Stimulated activated memory B cell treated with anti-CD40 and anti-IgM and Interleukin-4, amounts not matched to agents 10 μg/mL and 1 μg/mL and 100 μg/mL, for 72 hours (primary cell): ENCODE measurements at regions not wholly inside any gene's neighbourhood (a gene's known extent, or its start where the extent isn't known, plus 50 kb on each side); places are given as distances from the start of the nearest gene placed in this dataset.

Source experiments
- ATAC-seq: fragments of 150-1000 bp; cut with Tn5 transposase; 2 replicates; pipeline ENCODE4 v1.10.0; 2021
- H3K27ac Mint-ChIP-seq: one replicate; pipeline ENCODE4 v1.8.0; 2022; ENCODE audit warnings: mild to moderate bottlenecking, mixed read lengths
- H3K27me3 Mint-ChIP-seq: one replicate; pipeline ENCODE4 v1.8.0; 2022; ENCODE audit warnings: mixed read lengths
- H3K36me3 Mint-ChIP-seq: one replicate; pipeline ENCODE4 v1.8.0; 2022; ENCODE audit warnings: mixed read lengths
- H3K4me1 Mint-ChIP-seq: one replicate; pipeline ENCODE4 v1.8.0; 2022; ENCODE audit warnings: mixed read lengths
- H3K4me3 Mint-ChIP-seq: one replicate; pipeline ENCODE4 v1.8.0; 2022; ENCODE audit warnings: mild to moderate bottlenecking, moderate library complexity, mixed read lengths
- H3K9me3 Mint-ChIP-seq: one replicate; pipeline ENCODE4 v1.8.0; 2022; ENCODE audit warnings: mixed read lengths

GRCh38 chr1:209462433-209462832, 121.1 kb upstream of the CAMK1G start:
- Mint-ChIP-seq H3K4me1 (no peaks in the 10 kb centered on the region), H3K27me3 (peaks cover 1% of the 10 kb centered on the region), H3K36me3 (no peaks in the 10 kb centered on the region), H3K27ac (no peak overlapping the region), H3K4me3 (no peak overlapping the region), H3K9me3 (peaks cover 9% of the 10 kb centered on the region)
- ATAC-seq = no peak

GRCh38 chr1:209463441-209463840, 120.1 kb upstream of the CAMK1G start:
- no peaks in the 10 kb centered on the region for H3K4me1 Mint-ChIP-seq
- H3K27ac Mint-ChIP-seq = no peak overlapping the region
- no peaks in the 10 kb centered on the region for H3K36me3 Mint-ChIP-seq
- no peaks in the 10 kb centered on the region for H3K27me3 Mint-ChIP-seq
- H3K4me3 Mint-ChIP-seq = no peak overlapping the region
- H3K9me3 Mint-ChIP-seq = peaks cover 9% of the 10 kb centered on the region
- no peak for ATAC-seq

GRCh38 chr1:209473025-209473424, 110.5 kb upstream of the CAMK1G start:
- ATAC-seq = no peak
- no peaks in the 10 kb centered on the region for H3K36me3 Mint-ChIP-seq
- peaks cover 14% of the 10 kb centered on the region for H3K9me3 Mint-ChIP-seq
- H3K4me1 Mint-ChIP-seq = no peaks in the 10 kb centered on the region
- H3K27me3 Mint-ChIP-seq = no peaks in the 10 kb centered on the region
- no peak overlapping the region for H3K27ac Mint-ChIP-seq
- no peak overlapping the region for H3K4me3 Mint-ChIP-seq

- peaks cover 1% of the 10 kb centered on the region for H3K9me3 Mint-ChIP-seq
- no peaks in the 10 kb centered on the region for H3K36me3 Mint-ChIP-seq
- ATAC-seq = no peak
- no peak overlapping the region for H3K4me3 Mint-ChIP-seq
- H3K27me3 Mint-ChIP-seq = no peaks in the 10 kb centered on the region
- H3K27ac Mint-ChIP-seq = no peak overlapping the region
- no peaks in the 10 kb centered on the region for H3K4me1 Mint-ChIP-seq
Observed at GRCh38 chr1:209480345-209480744, 103.2 kb upstream of the CAMK1G start.

- no peaks in the 10 kb centered on the region for H3K36me3 Mint-ChIP-seq
- no peak overlapping the region for H3K4me3 Mint-ChIP-seq
- H3K27me3 Mint-ChIP-seq = no peaks in the 10 kb centered on the region
- no peaks in the 10 kb centered on the region for H3K4me1 Mint-ChIP-seq
- no peak overlapping the region for H3K27ac Mint-ChIP-seq
- no peak for ATAC-seq
- no peaks in the 10 kb centered on the region for H3K9me3 Mint-ChIP-seq
Observed at GRCh38 chr1:209483691-209484090, 99.8 kb upstream of the CAMK1G start.

GRCh38 chr1:209484429-209484828, 99.1 kb upstream of the CAMK1G start:
- Mint-ChIP-seq H3K27me3 (no peaks in the 10 kb centered on the region), H3K27ac (no peak overlapping the region), H3K9me3 (no peaks in the 10 kb centered on the region), H3K4me3 (no peak overlapping the region), H3K4me1 (no peaks in the 10 kb centered on the region), H3K36me3 (no peaks in the 10 kb centered on the region)
- no peak for ATAC-seq

- no peak for ATAC-seq
- no peaks in the 10 kb centered on the region for H3K4me1 Mint-ChIP-seq
- H3K27me3 Mint-ChIP-seq = no peaks in the 10 kb centered on the region
- no peaks in the 10 kb centered on the region for H3K36me3 Mint-ChIP-seq
- no peak overlapping the region for H3K4me3 Mint-ChIP-seq
- H3K9me3 Mint-ChIP-seq = no peaks in the 10 kb centered on the region
- no peak overlapping the region for H3K27ac Mint-ChIP-seq
Observed at GRCh38 chr1:209485167-209485566, 98.3 kb upstream of the CAMK1G start.

GRCh38 chr1:209485751-209486150, 97.8 kb upstream of the CAMK1G start:
- no peaks in the 10 kb centered on the region for H3K9me3 Mint-ChIP-seq
- H3K36me3 Mint-ChIP-seq = no peaks in the 10 kb centered on the region
- no peak overlapping the region for H3K27ac Mint-ChIP-seq
- no peaks in the 10 kb centered on the region for H3K27me3 Mint-ChIP-seq
- H3K4me3 Mint-ChIP-seq = no peak overlapping the region
- H3K4me1 Mint-ChIP-seq = no peaks in the 10 kb centered on the region
- no peak for ATAC-seq

- H3K4me3 Mint-ChIP-seq = no peak overlapping the region
- ATAC-seq = no peak
Observed at GRCh38 chr1:209486861-209487593, 96.5 kb upstream of the CAMK1G start.

GRCh38 chr1:209490013-209490412, 93.5 kb upstream of the CAMK1G start:
- H3K36me3 Mint-ChIP-seq = no peaks in the 10 kb centered on the region
- ATAC-seq = no peak
- H3K4me3 Mint-ChIP-seq = no peak overlapping the region
- peaks cover 14% of the 10 kb centered on the region for H3K27me3 Mint-ChIP-seq
- H3K4me1 Mint-ChIP-seq = no peaks in the 10 kb centered on the region
- H3K27ac Mint-ChIP-seq = no peak overlapping the region
- H3K9me3 Mint-ChIP-seq = peaks cover 5% of the 10 kb centered on the region

More at GRCh38 chr1:209486861-209487593, 96.5 kb upstream of the CAMK1G start:
- no peak overlapping the region for H3K27ac Mint-ChIP-seq
- H3K36me3 Mint-ChIP-seq = no peaks in the 10 kb centered on the region
- no peaks in the 10 kb centered on the region for H3K9me3 Mint-ChIP-seq
- H3K27me3 Mint-ChIP-seq = peaks cover 1% of the 10 kb centered on the region
- no peaks in the 10 kb centered on the region for H3K4me1 Mint-ChIP-seq

- Mint-ChIP-seq H3K27ac (no peak overlapping the region), H3K4me3 (no peak overlapping the region), H3K4me1 (no peaks in the 10 kb centered on the region), H3K27me3 (peaks cover 14% of the 10 kb centered on the region), H3K9me3 (peaks cover 8% of the 10 kb centered on the region), H3K36me3 (no peaks in the 10 kb centered on the region)
- no peak for ATAC-seq
Observed at GRCh38 chr1:209491031-209491430, 92.5 kb upstream of the CAMK1G start.

- Mint-ChIP-seq H3K27me3 (peaks cover 14% of the 10 kb centered on the region), H3K4me3 (no peak overlapping the region), H3K27ac (no peak overlapping the region), H3K36me3 (no peaks in the 10 kb centered on the region), H3K9me3 (peaks cover 8% of the 10 kb centered on the region), H3K4me1 (no peaks in the 10 kb centered on the region)
- no peak for ATAC-seq
Observed at GRCh38 chr1:209491496-209491895, 92.0 kb upstream of the CAMK1G start.

- H3K27me3 Mint-ChIP-seq = peaks cover 14% of the 10 kb centered on the region
- H3K4me3 Mint-ChIP-seq = no peak overlapping the region
- H3K27ac Mint-ChIP-seq = no peak overlapping the region
- H3K9me3 Mint-ChIP-seq = peaks cover 11% of the 10 kb centered on the region
- no peaks in the 10 kb centered on the region for H3K4me1 Mint-ChIP-seq
- no peak for ATAC-seq
- no peaks in the 10 kb centered on the region for H3K36me3 Mint-ChIP-seq
Observed at GRCh38 chr1:209491897-209492296, 91.6 kb upstream of the CAMK1G start.

GRCh38 chr1:209493559-209493958, 90.0 kb upstream of the CAMK1G start:
- Mint-ChIP-seq H3K4me1 (no peaks in the 10 kb centered on the region), H3K4me3 (no peak overlapping the region), H3K36me3 (no peaks in the 10 kb centered on the region), H3K27ac (no peak overlapping the region), H3K27me3 (peaks cover 14% of the 10 kb centered on the region), H3K9me3 (peaks cover 21% of the 10 kb centered on the region)
- ATAC-seq = no peak

- H3K36me3 Mint-ChIP-seq = peaks cover 4% of the 10 kb centered on the region
- peaks cover 6% of the 10 kb centered on the region for H3K27me3 Mint-ChIP-seq
- H3K4me3 Mint-ChIP-seq = no peak overlapping the region
- no peak for ATAC-seq
- no peak overlapping the region for H3K27ac Mint-ChIP-seq
- H3K9me3 Mint-ChIP-seq = peaks cover 33% of the 10 kb centered on the region
- no peaks in the 10 kb centered on the region for H3K4me1 Mint-ChIP-seq
Observed at GRCh38 chr1:209497729-209498128, 85.8 kb upstream of the CAMK1G start.

GRCh38 chr1:209500993-209501392, 82.5 kb upstream of the CAMK1G start:
- Mint-ChIP-seq H3K9me3 (peaks cover 25% of the 10 kb centered on the region), H3K36me3 (peaks cover 4% of the 10 kb centered on the region), H3K4me1 (no peaks in the 10 kb centered on the region), H3K27ac (no peak overlapping the region), H3K4me3 (no peak overlapping the region), H3K27me3 (no peaks in the 10 kb centered on the region)
- ATAC-seq = no peak
